ENCODE measurements at regions not wholly inside any gene's neighbourhood (a gene's known extent, or its start where the extent isn't known, plus 50 kb on each side); places are given as distances from the start of the nearest gene placed in this dataset.

GRCh38 chr6:76609160-76609559, 536.7 kb upstream of the IMPG1 start:
- Histone ChIP-seq H3K4me2 (ENCODE audit: low read depth, low read length) (no peak overlapping the region), H3K27ac (ENCODE audit: extremely low read length, insufficient read depth, low read length) (no peak overlapping the region), H3K36me3 (replicated peaks in 1 of 2; ENCODE audit: control insufficient read depth in 1 of 2, insufficient read depth in 2 of 2, low read length in 2 of 2) (no peaks in the 10 kb centered on the region), H3K27me3 (ENCODE audit: control insufficient read depth in 1 of 2, insufficient read depth in 2 of 2, low read length in 2 of 2) (no peaks in the 10 kb centered on the region), H4K20me1 (ENCODE audit: insufficient read depth, low read length) (no peaks in the 10 kb centered on the region; the same call in 1 of the 2 replicates), H2AFZ (ENCODE audit: low read length) (no peak overlapping the region), H3K9ac (ENCODE audit: insufficient read depth, low read depth, low read length) (no peak overlapping the region), H3K9me3 (ENCODE audit: low read length) (no peaks in the 10 kb centered on the region), H3K4me3 (replicated peaks in 1 of 3; ENCODE audit: insufficient read depth in 1 of 3, low read depth in 2 of 3, low read length in 3 of 3) (no peak overlapping the region), H3K79me2 (ENCODE audit: insufficient read depth, low read length) (no peaks in the 10 kb centered on the region), H3K4me1 (ENCODE audit: insufficient read depth, low read length) (no peaks in the 10 kb centered on the region)
- in situ Hi-C loops (cut with HindIII; ENCODE audit: extremely low pct_ligation_motif_present, low pct_unique_long_range_greater_than_20kb), result no loop called here
- FAIRE-seq (no peak), ATAC-seq (no peak), DNase-seq (ENCODE audit: low spot score) (no peak)
- ChIA-PET CTCF (ENCODE audit: low intra/inter-chr PET ratio, low total read pairs) (no interaction called here), POLR2A (no interaction called here)
- BruUV-seq (replicated peaks), result no TSS peak
- no peak for TF ChIP-seq MED8 (CRISPR knock-in tag; IDR thresholded peaks at IDR 0.05; ENCODE audit: insufficient replicate concordance)
- TF ChIP-seq TFDP1 (CRISPR knock-in tag; IDR thresholded peaks at IDR 0.05; ENCODE audit: borderline replicate concordance), result no peak
- TF ChIP-seq NFAT5 (CRISPR knock-in tag; IDR thresholded peaks at IDR 0.05), result no peak
- TF ChIP-seq NONO (IDR thresholded peaks at IDR 0.05), result no peak
- TF ChIP-seq NONO (CRISPR knock-in tag; conservative IDR thresholded peaks at IDR 0.05), result no peak
- TF ChIP-seq KLF11 (CRISPR knock-in tag; IDR thresholded peaks at IDR 0.05), result no peak
- no peak for TF ChIP-seq ZNF292 (CRISPR knock-in tag; IDR thresholded peaks at IDR 0.05; ENCODE audit: borderline replicate concordance, low read depth)
- TF ChIP-seq AGO2 (optimal IDR thresholded peaks at IDR 0.05; ENCODE audit: low read depth, low read length), result no peak
- no peak for TF ChIP-seq ZNF574 (CRISPR knock-in tag; IDR thresholded peaks at IDR 0.05)
- no peak for TF ChIP-seq ZNF550 (CRISPR knock-in tag; IDR thresholded peaks at IDR 0.05; ENCODE audit: borderline replicate concordance)
- TF ChIP-seq NCOA1 (CRISPR knock-in tag; IDR thresholded peaks at IDR 0.05), result no peak
- no peak for TF ChIP-seq ZNF329 (CRISPR knock-in tag; IDR thresholded peaks at IDR 0.05; ENCODE audit: low read depth)
- no peak for TF ChIP-seq TP53 (CRISPR knock-in tag; conservative IDR thresholded peaks at IDR 0.05)
- no peak for TF ChIP-seq ZSCAN5A (CRISPR knock-in tag; IDR thresholded peaks at IDR 0.05; ENCODE audit: borderline replicate concordance)
- 0% methylated on average over 3 of the region's 4 CpGs for WGBS (ENCODE audit: low lambda C conversion rate)
- intact Hi-C loops (cut with micrococcal nuclease; ENCODE audit: unreplicated experiment), result no loop called here

All from HepG2 (cell line).